ENCODE measurements at regions not wholly inside any gene's neighbourhood (a gene's known extent, or its start where the extent isn't known, plus 50 kb on each side); places are given as distances from the start of the nearest gene placed in this dataset.

DNA sequence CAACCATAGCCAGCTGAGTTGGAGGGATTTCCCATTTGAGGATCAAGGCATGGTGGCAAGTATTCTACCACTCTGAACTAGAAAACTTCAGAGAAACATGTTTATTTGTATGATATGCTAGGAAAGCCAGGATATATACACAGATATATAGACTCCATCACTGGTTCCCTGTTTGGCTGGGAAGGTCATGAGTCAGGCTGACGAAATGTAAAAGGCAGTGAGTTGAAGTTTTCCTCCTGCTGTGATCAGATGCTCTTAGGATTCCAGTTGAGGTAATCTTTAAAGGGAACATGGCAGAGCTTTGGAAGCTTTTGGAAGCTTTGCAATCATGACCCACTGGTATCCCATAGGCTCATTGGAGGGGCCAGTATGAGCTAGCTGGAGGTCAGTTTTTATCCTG is 1369.1 kb downstream of the EPHA7 start:
- no peak for DNase-seq

DNA sequence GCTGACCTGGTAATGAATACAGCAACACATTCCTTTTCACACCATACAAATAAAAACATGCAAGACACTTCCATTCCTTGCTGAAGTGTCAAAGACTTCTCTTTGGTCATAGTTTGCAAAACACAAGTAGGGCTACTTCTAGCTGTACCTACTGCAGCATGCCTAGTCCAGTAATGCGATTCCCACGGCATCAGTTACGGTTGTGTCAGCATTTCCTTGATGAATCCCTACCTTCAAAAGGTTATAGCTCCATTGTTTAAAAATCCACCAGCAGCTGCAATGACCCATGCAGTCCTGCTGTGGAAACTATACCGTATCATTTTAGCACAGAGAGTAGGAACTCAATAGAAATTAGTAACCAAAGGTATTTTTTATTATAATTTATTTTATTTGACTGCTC is 1371.5 kb downstream of the EPHA7 start:
- DNase-seq, result no peak

DNA sequence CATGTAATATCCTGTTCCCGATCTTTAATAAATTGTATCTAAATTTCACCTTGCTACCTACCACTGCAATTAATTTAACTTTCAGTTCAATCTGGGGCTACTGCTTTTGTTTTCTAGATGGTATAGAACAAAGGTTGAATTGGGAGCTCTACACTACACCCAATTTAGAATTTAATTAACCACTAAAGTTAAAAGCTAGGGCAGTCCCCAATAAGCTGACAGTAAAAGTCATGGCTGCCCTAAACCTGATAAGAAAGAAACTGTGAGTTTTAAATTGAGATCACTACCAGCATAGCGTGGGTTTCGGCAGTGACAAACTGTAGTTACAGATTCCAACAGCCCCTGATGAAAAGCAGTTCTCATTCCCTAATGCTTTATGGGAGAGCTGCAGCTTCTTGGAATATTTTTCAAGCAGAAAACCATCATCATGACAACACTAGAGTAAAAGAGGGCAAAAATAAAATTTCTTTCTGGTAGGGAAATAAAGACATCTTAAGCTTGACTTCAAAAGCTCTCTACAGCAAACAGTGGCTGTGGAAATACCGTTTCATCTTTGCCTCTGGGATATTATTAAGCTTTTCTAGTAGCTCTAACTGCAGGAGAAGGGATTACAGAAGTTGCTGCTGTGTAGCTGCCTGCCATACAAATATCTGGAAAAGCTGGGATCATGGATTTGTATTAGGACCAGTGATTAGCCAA is 1372.1 kb downstream of the EPHA7 start:
- DNase-seq, result no peak

DNA sequence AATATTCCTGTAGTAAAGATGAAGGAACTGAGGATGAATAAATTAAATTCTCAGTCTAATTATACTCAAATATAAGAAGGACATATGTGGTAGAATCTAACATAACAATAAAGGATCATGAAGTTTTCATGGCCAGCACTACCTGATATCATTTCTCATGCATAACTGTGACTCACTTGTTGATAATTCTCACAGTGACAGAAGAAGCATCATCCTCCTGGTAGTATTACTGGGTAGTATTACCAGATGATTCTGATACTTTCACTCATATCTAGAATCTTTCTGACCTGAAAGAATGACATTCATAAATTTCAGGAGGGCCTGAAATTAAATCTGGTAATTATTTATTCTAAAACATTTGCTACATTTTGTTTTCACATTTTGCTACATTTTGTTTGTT is 1375.0 kb downstream of the EPHA7 start:
- DNase-seq, result no peak

GRCh38 chr6:92043777-92044176 is 1375.6 kb downstream of the EPHA7 start:
- DNase-seq, result no peak

GRCh38 chr6:92026878-92027277 is 1392.5 kb downstream of the EPHA7 start:
- no peak for DNase-seq

DNA sequence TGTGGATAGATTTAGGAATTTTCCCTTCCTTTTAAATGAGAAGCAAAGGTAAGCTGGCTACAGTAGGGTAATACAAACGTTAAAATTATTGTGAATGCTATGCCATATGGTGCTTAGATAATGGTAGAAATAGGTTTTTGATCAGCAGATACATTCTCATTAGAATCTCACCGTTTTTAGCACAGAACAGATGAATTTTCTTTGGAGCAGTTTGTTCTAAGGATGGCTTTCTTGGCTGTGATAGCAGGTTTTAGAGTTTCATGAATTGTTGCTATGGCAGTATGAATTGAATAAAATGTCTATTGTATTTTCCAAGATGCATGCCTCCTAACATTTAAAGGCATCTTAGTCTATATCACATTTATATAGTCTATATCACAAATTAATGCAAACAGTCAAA is 1394.5 kb downstream of the EPHA7 start:
- DNase-seq, result no peak

DNA sequence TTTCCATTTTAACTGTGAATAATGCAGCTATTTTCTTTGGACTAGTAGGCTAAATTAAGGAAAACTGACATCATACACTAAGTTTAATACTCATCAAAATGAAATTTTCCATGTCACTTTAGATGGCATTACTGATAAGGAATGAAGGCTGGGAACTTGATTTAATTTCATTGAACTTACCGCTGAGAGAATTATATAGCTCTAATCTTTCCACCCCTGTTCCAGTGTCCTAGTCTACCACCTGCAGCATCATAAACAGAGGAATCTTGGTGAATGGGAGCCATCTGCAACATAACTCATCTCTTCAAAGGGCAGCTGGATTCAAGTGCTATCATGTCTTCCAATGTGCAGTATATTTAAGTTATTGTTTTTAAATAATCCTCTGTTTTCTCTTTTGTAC is 1395.2 kb downstream of the EPHA7 start:
- no peak for DNase-seq

GRCh38 chr6:92023410-92023966 is 1395.9 kb downstream of the EPHA7 start:
- no peak for DNase-seq

DNA sequence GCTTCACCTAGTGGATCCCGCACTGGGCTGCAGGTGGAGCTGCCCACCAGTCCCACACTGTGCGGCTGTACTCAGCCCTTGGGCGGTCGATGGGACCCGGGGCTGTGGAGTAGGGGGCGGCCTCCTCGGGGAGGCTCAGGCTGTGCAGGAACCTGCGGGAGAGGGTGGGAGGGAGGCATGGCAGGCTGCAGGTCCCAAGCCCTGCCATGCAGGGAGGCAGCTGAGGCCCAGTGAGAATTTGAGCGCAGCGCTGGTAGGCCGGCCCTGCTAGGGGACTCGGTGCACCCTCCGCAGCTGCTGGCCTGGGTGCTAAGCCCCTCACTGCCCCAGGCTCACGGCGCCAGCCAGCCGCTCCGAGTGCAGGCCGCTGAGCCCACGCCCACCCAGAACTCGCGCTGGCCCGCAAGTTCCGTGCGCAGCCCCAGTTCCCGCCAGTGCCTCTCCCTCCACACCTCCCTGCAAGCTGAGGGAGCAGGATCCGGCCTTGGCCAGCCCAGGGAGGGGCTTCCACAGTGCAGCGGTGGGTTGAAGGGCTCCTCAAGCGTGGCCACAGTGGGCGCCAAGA is 1407.6 kb downstream of the EPHA7 start:
- no peak for DNase-seq

- no peak for DNase-seq
These were observed 1410.4 kb downstream of the EPHA7 start for GRCh38 chr6:92008757-92009502.

- no peak for DNase-seq
These were observed 1413.2 kb upstream of the MAP3K7 start for GRCh38 chr6:92000112-92000511.

- DNase-seq, result no peak
These were observed 1407.9 kb upstream of the MAP3K7 start for GRCh38 chr6:91994787-91995186.

GRCh38 chr6:91982559-91982958 is 1395.7 kb upstream of the MAP3K7 start:
- no peak for DNase-seq

DNA sequence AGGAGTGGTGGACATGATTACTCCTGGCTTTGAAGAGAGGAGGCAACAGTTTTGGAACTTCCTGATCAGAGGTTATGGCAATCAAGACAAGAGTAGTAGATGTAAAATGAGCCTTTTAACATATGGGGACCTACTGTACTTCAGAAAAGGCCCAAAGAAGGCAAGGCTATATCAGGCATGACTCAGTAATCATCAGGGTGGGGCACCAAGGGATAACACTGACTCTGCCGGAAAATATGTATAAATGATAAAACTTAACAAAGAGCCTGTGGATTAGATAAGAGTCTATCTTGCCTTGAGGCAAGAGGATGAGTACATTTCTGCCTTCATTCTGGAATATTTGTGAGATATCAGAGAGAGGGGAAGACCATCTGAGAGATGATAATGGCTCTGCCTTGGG is 1389.9 kb upstream of the MAP3K7 start:
- DNase-seq, result no peak

DNA sequence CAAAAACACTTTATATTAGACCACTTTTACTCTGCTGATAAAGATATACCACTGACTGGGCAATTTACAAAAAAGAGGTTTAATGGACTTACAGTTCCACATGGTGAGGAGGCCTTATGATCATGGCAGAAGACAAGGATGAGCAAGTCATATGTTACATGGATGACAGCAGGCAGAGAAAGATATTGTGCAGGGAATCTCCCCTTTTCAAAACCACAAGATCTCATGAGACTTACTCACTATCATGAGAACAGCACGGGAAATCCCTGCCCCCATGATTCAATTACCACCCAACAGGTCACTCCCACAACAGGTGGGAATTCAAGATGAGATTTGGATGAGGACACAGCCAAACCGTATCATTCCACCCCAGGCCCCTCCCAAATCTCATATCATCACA is 1383.8 kb upstream of the MAP3K7 start:
- DNase-seq, result no peak

DNA sequence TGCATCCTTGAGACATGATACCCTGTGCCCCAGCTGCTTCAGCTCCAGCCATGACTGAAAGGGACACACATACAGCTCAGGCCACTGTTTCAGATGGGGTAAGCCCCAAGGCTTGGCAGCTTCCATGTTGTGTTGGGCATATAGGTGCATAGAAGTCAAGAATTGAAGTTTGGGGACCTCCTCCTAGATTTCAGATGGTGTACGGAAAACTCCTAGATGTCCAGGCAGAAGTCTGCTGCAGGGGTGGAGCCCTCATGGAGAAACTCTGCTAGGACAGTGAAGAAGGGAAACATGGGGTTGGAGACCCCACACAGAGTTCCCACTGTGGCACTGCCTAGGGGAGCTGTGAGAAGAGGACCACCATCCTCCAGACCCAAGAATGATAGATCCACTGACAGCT is 1379.0 kb upstream of the MAP3K7 start:
- DNase-seq, result no peak

GRCh38 chr6:91961671-91962070 is 1374.8 kb upstream of the MAP3K7 start:
- no peak for DNase-seq

DNA sequence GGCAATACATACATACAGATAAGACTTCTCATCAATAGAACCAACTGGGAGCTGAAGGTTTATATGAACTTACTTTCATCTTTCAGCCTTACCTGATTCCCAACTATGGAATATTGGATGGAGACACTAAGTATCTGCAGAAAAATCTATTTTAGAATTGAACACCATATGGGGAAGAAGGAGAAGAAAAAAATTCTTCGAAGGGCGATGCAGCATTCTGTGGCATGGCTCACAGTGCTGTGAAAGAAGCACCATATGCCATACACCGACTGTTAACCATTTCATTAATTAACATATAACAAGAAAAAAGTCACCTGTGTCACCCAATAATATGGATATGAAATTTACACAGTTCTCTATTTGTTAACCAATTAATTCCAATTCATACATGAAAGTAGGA is 1374.4 kb upstream of the MAP3K7 start:
- DNase-seq, result no peak

DNA sequence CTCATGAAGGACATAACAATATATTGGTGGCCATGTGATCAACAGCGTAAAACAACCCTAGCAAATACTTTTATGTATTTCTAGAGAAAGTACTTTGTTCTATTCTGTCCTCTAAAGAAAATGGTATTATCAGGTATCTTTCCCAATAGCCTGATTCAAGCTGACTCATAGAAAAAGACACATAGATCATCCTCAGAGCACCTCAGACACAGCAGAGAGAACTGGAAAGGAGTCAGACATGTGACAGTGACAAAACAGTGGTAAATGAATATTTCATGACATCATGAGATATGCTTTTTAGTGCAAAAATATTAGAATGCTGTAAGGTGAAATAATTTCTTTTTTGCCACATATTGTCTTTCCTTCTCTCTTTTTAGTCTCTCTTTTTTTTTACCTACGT is 1355.0 kb upstream of the MAP3K7 start:
- no peak for DNase-seq

- no peak for DNase-seq
These were observed 1353.9 kb upstream of the MAP3K7 start for GRCh38 chr6:91940801-91941200.

- DNase-seq, result no peak
These were observed 1340.0 kb upstream of the MAP3K7 start for GRCh38 chr6:91926827-91927226.

GRCh38 chr6:91926361-91926760 is 1339.5 kb upstream of the MAP3K7 start:
- DNase-seq, result no peak

Measured in muscle of arm (tissue), 1 donor.